HG03025 (cell line): ENCODE measurements at regions not wholly inside any gene's neighbourhood (a gene's known extent, or its start where the extent isn't known, plus 50 kb on each side); places are given as distances from the start of the nearest gene placed in this dataset.

Experiments
- ATAC-seq: cut with Tn5 transposase; IDR thresholded peaks from one replicate; pipeline ENCODE4 v1.9.1; 2021; ENCODE audit warnings: mild to moderate bottlenecking, moderate library complexity; ENCODE audit not compliant: unreplicated experiment, low FRiP score

DNA sequence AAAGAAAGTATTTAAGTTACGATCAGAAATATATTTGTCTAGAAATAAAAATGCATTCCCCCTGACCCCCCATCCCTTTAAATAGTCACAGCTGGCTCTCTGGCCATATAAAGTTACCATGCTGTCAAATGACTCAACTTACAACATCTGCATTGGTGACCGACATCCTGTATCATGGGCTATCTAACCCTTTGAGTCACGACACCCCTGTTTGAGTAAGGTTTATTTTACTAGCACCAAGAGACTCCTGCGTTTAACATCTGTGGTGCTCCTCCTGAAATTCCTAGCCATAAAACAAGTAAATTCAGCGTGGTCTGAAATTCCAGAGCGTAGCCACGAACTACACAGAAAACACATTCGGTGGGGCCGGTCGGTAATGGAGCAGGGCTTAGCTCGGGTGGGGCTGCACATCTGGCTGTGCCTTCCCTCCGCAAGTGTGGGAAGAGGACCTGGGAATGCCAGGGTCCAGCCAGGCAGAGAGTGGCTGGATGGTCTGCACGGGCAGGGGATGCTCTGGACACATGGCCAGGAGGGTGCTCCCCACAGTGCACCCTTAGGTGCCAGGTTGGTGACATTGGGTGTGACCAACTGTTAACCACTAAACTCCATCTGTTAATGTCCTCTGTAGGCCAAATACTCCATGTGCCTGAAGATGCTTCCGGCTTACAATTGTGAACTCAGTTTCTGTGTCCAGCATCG, 53.0 kb upstream of the CLDN14 start:
- ATAC-seq = no peak

DNA sequence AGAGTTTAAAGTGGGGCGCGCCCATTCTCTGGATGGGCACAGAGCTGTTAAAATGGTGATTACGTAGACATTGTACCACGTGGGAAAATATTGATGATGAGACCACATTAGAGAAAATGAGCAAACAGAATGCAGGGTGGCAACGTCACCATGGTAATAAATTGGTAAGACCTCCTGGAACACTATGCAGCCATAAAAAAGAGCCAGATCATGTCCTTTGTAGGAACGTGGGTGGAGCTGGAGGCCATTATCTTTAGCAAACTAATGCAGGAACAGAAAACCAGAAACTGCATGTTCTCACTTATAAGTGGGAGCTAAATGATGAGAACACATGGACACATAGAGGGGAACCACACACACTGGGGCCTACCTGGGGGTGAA, 53.5 kb upstream of the CLDN14 start:
- no peak for ATAC-seq

DNA sequence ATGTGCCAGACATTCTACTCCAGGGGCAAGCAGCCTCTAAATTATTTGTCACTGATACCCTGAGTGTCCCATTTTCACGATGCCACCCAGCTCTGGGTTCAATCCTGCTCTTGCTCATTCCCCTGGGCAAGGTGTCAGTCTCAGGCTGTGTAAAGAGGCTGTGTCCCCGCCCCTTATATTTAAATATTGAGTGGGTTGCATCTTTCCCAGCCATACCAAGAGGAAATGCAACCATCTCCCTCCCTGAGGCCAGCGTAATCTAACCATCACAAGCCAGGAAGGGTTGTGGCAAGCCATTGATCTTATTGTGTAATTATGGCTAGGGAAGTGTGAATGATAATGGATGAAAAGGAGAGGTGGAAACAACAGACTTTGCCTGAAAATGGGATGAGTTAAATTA, 54.7 kb upstream of the CLDN14 start:
- ATAC-seq = no peak

DNA sequence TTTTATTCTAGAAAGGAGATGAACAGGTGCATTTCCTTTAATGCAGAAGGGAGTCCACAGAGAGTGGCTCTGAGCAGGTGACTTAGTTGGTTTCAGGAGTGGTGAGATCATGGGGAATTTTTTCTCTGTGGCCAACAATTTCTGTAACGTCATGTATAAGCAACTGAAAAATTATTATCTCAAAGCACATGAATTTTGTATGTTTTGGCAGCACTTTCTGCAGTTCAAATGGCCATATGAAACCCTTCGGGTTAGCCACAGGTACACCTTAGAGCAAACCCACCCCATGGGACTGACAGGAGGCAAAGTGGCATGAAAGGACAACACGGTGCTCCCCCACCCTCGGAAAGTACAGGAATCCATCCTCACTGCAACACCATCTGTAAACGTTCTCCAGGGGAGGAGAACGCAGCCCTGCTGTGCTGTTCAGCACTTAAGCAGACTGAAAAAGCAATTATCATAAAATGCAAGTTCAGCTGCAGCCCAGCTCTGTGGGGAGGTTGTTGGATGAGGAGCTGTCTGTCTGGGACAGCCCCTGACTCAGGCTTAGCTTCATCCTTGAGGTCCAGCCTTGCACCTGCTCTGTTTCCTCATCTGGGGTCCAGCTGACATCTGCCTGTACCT, 55.8 kb upstream of the CLDN14 start:
- peak; percentile 51 for ATAC-seq

DNA sequence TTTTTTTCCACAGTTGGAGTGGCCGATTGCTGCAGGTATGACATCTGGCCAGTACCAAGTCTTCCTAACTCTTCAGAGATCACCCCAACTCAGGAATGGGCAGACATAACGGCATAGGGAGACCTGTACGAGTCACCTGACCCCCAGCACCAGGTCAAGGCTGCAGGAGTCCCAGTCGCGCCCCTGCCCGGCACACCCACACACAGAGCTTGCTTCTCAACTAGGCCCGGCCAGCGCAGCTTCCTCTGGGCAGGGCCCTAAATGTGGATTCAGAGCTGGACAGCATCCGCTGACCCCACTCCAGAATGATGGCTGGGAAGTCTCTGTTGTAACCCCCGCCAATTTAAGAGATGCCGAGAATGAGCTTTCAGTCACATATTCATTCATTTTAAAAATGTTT, 58.8 kb upstream of the CLDN14 start:
- ATAC-seq = no peak

DNA sequence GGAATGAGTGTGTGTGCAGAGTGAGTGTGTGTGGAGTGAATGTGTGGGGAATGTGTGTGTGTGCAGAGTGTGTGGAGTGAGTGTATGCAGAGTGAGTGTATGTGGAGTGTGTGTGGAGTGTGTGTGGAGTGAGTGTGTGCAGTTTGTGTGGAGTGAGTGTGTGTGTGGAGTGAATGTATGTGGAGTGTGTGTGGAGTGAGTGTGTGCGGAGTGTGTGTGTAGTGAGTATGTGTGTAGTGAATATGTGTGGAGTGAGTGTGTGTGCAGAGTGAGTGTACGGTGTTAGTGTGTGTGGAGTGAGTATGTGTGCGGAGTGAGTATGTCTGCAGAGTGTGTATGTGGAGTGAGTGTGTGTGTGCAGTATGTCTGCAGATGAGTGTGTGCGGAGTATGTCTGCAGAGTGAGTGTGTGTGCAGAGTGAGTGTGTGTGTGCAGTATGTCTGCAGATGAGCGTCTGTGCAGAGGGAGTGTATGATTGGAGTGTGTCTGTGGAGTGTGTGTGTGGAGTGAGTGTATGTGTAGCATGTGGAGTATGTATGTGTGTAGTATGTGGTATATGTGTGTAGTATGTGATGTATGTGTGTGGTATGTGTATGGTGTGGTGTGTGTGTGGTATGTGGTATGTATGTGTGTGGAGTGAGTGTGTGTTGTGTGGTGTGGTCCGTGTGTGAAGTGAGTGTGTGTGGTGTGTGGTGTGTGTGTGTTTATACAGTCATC, 59.7 kb upstream of the CLDN14 start:
- ATAC-seq = no peak

DNA sequence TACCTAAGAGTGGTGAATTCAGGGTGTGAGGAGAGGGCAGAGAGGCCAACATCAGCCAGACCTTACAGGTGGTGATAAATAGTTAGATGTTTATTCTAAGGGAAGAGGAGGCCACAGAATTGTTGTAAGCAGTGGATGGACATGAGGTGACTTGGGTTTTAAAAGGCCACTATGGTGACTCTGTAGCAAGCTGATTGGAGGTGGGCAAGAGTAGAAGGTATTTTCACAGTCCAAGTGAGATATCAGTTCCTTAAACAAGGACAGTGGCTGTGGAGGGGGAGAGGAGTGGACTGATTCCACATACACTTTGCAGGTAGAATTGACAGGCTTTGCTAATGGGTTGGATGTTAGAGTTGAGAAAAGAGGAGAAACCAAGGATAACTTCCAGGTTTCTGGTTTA, 60.8 kb upstream of the CLDN14 start:
- ATAC-seq = no peak

DNA sequence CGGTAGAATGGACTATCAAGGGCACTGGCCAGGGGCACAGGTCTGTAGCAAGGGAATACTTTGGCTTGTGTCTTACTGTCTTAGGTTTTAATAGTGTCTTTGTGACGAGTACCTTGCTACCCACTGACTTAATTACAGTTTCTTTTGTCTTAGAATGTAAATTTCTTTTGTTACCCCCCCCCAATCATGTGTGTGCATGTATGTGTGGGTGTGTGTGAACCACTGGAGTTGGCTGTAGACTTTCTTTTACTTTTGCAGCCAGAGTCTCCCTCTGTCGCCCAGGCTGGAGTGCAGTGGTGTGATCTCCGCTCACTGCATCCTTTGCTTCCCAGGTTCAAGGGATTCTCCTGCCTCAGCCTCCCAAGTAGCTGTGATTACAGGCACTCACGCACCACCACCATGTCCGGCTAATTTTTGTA, 61.8 kb upstream of the CLDN14 start:
- no peak for ATAC-seq

DNA sequence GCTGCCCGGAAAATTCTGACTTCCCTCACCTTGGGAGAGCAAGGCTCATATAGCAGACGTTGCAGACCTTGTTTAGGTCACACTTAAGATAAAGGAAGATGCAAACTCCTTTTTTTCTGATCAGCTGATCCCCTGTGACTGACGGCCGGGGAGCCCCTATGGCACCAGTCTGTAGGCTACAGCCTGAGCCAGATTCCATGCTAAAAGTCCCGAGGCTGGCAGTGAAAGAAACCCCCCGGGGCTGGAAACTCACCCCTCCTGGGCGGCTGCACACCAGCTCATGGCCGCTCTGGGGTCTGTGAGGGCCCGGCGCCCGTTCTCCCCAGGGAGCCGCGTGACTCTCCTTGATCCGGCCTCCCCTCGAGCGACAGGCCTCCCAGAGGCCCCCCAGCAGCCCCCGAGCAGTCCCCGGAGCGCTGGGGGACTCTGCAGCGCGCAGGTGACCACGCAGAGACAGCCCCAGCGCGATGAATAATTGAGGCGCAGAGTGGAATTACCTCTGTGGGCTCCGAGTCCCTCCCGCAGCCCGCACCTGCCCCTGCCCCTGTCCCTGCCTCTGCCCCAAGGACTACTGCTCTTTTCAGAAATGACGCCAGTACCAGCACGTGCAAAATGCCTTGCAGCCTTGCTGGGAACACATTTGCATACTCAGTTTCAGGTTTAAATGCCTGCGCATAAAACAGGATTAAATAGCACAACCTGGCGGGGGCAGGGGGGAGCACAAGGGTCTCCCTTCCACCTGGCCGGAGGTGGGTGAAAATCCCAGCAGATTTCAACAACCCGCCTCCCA, 62.6 kb upstream of the CLDN14 start:
- peak; percentile 48 for ATAC-seq

DNA sequence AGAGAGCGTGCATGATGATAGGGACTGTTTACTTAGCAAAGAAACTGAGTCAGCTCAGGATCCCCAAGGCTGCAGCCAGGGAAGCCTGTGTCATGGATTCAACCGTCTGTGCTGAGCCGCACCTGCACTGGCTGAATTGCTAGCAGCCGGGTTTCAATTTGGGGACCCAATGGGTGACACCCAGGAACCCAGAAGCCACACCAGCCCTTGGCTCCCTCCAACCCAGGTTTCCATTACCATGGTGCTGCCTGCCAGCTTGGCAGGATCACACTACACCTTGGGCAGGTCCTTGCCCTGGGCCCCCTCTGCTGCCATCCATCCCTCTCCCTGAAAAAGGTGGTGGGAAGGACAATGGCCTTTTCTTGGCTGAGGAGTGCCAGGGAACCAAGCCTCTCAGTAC, 64.0 kb upstream of the CLDN14 start:
- no peak for ATAC-seq

DNA sequence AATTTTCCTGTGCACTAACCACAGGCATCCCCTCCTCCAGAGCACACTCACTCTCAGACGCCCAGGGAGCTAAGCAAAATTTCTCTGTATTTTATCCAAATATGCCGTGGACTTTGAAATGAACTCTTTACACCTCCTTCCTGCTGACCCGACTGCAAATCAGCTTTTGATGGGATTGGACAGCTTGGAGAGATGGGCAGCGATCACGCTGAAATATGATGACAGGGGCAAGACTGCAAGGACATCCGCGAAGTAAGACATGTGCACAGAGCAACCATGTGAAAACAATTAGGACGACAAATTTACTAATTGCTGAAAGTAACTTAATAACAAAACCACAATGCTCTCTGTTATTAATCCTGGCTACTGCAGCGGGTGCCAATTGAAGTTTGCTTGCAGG, 64.6 kb upstream of the CLDN14 start:
- ATAC-seq = no peak

DNA sequence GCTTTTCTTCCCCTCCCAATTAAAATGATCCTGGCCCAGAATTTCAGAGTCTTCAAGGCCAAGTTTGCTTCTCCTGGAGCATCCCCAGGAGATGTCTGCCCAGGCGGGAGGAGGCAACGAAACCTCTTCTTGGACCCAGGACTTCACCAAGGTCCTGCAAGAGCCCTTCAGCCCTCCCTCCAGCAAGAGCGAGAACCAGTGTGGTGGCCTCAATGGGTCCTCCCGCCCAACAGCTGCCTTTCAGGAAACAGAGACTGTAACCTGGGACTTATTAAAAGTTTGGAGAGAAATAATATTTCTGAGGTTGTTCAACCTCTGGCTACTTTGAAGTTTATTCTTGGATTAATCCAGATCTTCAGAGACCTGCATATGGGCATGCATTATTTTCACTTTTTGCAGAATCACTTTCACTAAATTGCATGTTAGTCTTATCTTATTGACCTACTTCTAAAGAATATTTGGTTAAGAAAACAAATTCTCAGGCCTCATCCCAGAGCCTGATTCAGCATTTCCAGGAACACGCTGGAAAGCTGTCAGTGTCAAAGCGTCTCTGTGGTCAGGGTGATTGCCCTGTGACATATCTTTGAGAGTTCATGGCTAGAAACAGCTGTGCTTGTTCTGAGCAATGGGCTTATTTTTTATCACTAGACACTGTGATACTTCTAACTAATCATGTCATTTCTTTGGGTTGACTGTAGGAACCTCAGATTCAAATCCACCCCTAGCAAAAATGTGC, 66.0 kb upstream of the CLDN14 start:
- no peak for ATAC-seq

DNA sequence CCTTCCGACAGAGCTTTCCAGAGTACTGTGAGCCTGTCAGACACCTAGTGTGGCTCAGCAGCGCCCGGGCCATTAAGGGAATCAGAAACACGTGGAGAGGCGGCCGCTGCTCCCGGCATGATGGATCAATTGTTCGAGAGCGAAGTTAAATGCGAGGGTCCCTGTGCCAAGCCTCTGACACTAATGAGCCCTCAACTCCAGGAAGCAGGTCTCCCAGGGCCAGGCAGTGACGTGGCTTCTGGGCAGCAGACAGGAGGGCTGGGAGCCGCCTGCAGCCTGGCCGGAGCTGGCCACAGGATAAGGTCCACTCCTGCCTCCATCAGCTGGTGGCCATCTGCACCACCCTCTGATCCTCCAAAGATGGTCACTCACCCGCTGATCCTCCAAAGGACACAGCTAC, 67.5 kb upstream of the CLDN14 start:
- no peak for ATAC-seq

DNA sequence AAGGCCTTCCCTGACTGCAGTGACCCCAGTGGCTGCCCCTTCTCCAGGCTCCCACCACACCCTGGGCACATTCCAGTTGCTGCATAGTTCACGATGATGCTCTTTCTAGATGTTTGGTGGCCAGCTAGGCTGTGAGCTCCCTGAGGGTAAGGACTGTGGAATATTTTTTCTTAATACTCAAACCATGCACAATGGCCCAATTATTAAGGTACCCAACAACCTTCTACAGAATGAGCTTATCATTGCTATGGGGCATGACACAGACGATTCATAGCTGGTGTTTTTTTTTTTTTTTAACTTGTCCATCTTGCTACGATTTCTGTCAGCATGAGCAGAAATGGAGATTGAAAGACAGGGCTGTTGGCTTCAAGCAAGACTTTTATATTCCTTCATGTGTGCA, 68.9 kb upstream of the CLDN14 start:
- no peak for ATAC-seq

DNA sequence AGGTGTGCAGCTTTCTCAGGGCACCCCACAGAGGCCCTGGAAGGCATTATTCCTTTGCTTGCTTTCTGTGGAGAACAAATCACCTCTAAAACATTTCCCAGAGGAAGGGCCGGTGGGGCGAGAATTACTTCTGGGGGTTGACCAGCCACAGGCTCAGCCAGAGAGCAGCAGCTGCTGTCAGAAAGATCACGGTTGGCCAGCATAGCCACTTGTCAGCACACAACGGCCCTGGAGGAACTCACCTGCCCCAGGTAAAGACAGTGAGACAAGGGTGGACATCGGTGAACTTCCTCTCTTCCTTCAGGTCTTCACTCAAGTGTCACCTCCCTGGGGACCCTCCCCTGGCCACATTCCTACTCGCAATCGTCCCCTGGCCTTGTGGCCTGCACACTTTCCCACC, 69.5 kb upstream of the CLDN14 start:
- no peak for ATAC-seq

DNA sequence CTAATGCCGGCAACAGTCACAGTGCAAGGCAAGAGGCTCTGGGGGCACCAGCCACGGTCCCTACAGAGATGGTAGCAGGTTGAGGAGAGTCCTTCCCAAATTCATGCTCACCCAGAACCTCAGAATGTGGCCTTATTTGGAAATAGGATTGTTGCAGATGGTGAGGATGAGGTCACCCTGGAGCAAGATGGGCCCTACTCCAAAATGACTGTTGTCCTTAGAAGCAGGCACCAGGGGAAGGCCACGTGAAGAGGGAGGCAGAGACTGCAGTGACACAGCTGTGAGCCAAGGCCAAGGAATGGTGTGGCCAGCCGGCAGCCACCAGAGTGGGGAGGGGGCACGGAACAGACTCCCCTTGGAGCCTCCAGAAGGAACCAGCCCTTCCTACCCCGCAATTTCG, 70.8 kb upstream of the CLDN14 start:
- no peak for ATAC-seq

DNA sequence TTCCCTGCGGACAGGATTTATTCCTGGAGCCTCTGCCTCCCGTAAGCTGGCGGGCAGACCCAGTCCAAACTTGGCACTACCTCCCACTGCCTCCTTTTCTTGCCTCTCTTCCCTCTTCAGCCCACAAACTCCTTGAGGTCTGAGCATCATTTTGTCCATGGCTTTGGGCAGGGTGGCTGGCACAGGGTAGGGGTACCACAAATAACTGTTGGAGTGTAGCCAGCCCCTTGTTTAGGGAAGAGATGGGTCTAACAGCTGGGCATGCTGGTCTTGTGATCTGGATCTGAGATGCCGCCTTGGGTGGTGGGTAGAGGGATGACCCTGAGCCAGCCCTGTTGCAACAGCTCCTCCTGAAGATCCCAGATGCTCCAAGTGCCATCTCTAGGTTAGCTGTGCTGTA, 71.4 kb upstream of the CLDN14 start:
- no peak for ATAC-seq

DNA sequence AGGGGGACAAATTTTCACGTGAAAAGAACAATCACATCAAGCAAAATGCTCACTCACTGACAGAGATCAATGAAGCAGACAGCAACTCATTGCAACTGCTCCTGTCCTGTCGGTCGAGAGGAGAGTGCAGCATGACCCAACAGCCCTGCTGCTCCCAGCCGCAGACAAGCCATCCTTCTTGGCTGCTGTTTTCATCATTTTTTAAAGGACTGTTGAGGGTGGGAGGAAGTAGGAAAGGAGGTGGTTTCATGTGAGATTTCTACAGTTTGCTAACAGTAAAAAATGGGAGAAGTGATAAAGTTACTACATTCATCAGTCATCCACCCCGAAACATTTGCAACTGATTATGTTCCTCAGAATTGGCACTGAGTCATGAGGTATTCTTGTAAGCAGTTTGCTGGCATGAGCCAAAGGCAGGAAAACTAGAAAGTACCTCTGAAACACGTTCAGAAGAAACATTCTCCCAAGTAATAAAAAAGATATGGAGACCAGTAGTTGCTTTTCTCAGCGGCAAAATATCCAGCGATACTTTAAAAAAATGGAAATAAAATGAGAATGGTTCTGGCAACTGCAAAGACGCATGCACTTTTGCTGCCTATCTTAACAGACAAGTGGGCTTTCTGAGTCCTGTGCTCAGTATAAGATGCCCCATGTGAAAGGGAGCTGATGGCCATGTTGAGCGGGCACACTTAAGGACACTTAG, 72.0 kb upstream of the CLDN14 start:
- ATAC-seq = no peak

DNA sequence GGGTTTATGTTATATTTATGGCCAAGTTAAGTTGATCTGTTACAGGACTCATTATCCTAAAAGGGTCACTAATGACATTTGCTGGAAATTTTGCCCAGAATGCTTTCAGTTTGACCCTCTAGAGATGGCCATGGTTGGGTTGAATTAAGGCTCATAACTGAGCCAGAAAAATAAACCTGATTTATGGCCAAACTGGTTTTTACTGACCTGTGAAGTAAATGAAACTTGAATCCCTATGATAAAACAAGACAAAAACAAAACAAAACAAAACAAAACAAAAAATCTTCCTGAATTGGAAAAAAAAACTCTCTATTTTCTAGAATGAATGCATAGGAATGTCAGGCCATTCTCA, 72.5 kb upstream of the CLDN14 start:
- ATAC-seq = no peak

DNA sequence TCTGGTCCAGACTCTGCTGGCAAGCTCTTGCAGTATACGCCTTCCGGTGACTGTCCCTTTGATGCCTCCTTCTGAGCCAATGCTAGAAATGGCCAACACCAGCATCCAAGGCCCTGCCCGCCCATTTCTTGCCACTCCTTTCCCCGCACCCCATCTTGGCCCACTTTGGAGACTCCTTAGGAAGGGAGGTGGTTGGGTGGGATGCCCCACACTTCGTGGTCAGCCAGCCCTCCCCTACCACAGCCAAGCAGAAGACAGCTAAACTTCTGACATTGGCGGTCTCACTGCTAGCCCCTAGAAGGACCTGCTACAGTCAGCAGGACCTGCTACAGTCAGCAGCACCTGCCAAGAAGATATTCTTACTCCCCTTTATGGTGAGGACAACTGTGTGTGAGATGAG, 73.5 kb upstream of the CLDN14 start:
- ATAC-seq = no peak
